ENCODE measurements at regions not wholly inside any gene's neighbourhood (a gene's known extent, or its start where the extent isn't known, plus 50 kb on each side); places are given as distances from the start of the nearest gene placed in this dataset.

- H3K9me3 ChIP-seq (ENCODE audit: low read depth), result peaks cover 4% of the 10 kb centered on the region
- H3K4me1 ChIP-seq (ENCODE audit: insufficient read depth), result no peaks in the 10 kb centered on the region
- WGBS (ENCODE audit: low lambda C conversion rate, missing lambda C conversion rate), result 90% methylated on average over 2 of the region's 2 CpGs
- H3K79me2 ChIP-seq, result no peaks in the 10 kb centered on the region
- no peak overlapping the region for H3K27ac ChIP-seq
- no peaks in the 10 kb centered on the region for H3K36me3 ChIP-seq (replicated peaks; ENCODE audit: insufficient read depth, low read depth)
- TF ChIP-seq CTCF (IDR thresholded peaks at IDR 0.05; ENCODE audit: poor library complexity) (no peak), EZH2 (IDR thresholded peaks at IDR 0.05; ENCODE audit: borderline replicate concordance) (no peak), EZH2phosphoT487 (IDR thresholded peaks at IDR 0.05; ENCODE audit: low read depth, severe bottlenecking, unreplicated experiment) (no peak)
- no peaks in the 10 kb centered on the region for H4K20me1 ChIP-seq (ENCODE audit: insufficient read depth, poor library complexity, severe bottlenecking)
- no peak overlapping the region for H3K4me2 ChIP-seq
- no peak overlapping the region for H2AFZ ChIP-seq
- H3K27me3 ChIP-seq, result no peaks in the 10 kb centered on the region
- H3K9me2 ChIP-seq (replicated peaks; ENCODE audit: insufficient read depth), result no peaks in the 10 kb centered on the region
- H3K4me3 ChIP-seq, result no peak overlapping the region
- no peak for DNase-seq (ENCODE audit: low spot score)
These were observed 192.8 kb upstream of the ZNF521 start for GRCh38 chr18:25544546-25545287.

- Histone ChIP-seq H3K27ac (no peak overlapping the region), H3K9me3 (ENCODE audit: low read depth) (no peaks in the 10 kb centered on the region), H3K9me2 (replicated peaks; ENCODE audit: insufficient read depth) (no peaks in the 10 kb centered on the region), H2AFZ (no peak overlapping the region), H3K4me2 (no peak overlapping the region), H3K36me3 (replicated peaks; ENCODE audit: insufficient read depth, low read depth) (no peaks in the 10 kb centered on the region), H3K27me3 (no peaks in the 10 kb centered on the region), H3K79me2 (no peaks in the 10 kb centered on the region), H3K4me3 (no peak overlapping the region), H4K20me1 (ENCODE audit: insufficient read depth, poor library complexity, severe bottlenecking) (no peaks in the 10 kb centered on the region), H3K4me1 (ENCODE audit: insufficient read depth) (no peaks in the 10 kb centered on the region)
- TF ChIP-seq CTCF (IDR thresholded peaks at IDR 0.05; ENCODE audit: poor library complexity) (no peak), EZH2phosphoT487 (IDR thresholded peaks at IDR 0.05; ENCODE audit: low read depth, severe bottlenecking, unreplicated experiment) (no peak), EZH2 (IDR thresholded peaks at IDR 0.05; ENCODE audit: borderline replicate concordance) (no peak)
- no peak for DNase-seq (ENCODE audit: low spot score)
- 83% methylated on average over 7 of the region's 7 CpGs for WGBS (ENCODE audit: low lambda C conversion rate, missing lambda C conversion rate)
These were observed 186.4 kb upstream of the ZNF521 start for GRCh38 chr18:25538175-25538922.

GRCh38 chr18:25535495-25535894, 183.5 kb upstream of the ZNF521 start:
- TF ChIP-seq CTCF (IDR thresholded peaks at IDR 0.05; ENCODE audit: poor library complexity) (no peak), EZH2 (IDR thresholded peaks at IDR 0.05; ENCODE audit: borderline replicate concordance) (no peak), EZH2phosphoT487 (IDR thresholded peaks at IDR 0.05; ENCODE audit: low read depth, severe bottlenecking, unreplicated experiment) (no peak)
- H3K9me2 ChIP-seq (replicated peaks; ENCODE audit: insufficient read depth), result no peaks in the 10 kb centered on the region
- no peaks in the 10 kb centered on the region for H3K79me2 ChIP-seq
- H3K27ac ChIP-seq, result no peak overlapping the region
- no peak for DNase-seq (ENCODE audit: low spot score)
- no peaks in the 10 kb centered on the region for H3K4me1 ChIP-seq (ENCODE audit: insufficient read depth)
- 96% methylated on average over 1 of the region's 1 CpG for WGBS (ENCODE audit: low lambda C conversion rate, missing lambda C conversion rate)
- no peaks in the 10 kb centered on the region for H3K9me3 ChIP-seq (ENCODE audit: low read depth)
- H3K36me3 ChIP-seq (replicated peaks; ENCODE audit: insufficient read depth, low read depth), result no peaks in the 10 kb centered on the region
- H3K4me2 ChIP-seq, result no peak overlapping the region
- no peak overlapping the region for H3K4me3 ChIP-seq
- H4K20me1 ChIP-seq (ENCODE audit: insufficient read depth, poor library complexity, severe bottlenecking), result no peaks in the 10 kb centered on the region
- H2AFZ ChIP-seq, result no peak overlapping the region
- H3K27me3 ChIP-seq, result no peaks in the 10 kb centered on the region
